Panc1 (cell line): ENCODE measurements at regions not wholly inside any gene's neighbourhood (a gene's known extent, or its start where the extent isn't known, plus 50 kb on each side); places are given as distances from the start of the nearest gene placed in this dataset.

Source experiments
- TF ChIP-seq, protein P1 (sequence below): fragments of 450-650 bp; IDR thresholded peaks from 2 replicates; pipeline ENCODE4 v1.5.1; 2017; ENCODE audit warnings: mild to moderate bottlenecking
- TF ChIP-seq, protein P2 (sequence below), 2 experiments: IDR thresholded peaks; 2 replicates each; pipeline ENCODE4 v1.6.1; 2011 to 2012; ENCODE audit warnings: low read depth in 2 of 2, control low read depth in 1 of 2, low read length in 1 of 2, mild to moderate bottlenecking in 1 of 2, moderate library complexity in 1 of 2; ENCODE audit not compliant: insufficient read depth in 1 of 2

DNA sequence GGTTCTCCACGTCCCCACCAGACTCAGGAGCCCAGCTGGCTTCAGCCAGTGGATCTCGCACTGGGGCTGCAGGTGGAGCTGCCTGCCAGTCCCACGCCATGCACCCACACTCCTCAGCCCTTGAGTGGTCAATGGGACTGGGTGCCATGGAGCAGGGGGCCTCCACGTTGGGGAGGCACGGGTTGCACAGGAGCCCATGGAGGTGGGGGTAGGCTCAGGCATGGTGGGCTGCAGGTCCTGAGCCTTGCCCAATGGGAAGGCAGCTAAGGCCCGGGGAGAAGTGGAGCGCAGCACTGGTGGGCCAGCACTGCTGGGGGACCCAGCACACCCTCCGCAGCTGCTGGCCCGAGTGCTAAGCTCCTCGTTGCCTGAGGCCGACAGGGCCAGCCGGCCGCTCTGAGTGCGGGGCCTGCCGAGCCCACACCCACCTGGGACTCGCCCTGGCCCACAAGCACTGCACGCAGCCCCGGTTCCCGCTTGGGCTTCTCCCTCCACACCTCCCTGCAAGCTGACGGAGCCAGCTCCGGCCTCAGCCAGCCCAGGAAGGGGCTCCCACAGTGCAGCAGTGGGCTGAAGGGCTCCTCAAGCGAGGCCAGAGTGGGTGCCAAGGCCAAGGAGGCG is 258.5 kb upstream of the PDGFD start:
- TF ChIP-seq, protein P1, sequence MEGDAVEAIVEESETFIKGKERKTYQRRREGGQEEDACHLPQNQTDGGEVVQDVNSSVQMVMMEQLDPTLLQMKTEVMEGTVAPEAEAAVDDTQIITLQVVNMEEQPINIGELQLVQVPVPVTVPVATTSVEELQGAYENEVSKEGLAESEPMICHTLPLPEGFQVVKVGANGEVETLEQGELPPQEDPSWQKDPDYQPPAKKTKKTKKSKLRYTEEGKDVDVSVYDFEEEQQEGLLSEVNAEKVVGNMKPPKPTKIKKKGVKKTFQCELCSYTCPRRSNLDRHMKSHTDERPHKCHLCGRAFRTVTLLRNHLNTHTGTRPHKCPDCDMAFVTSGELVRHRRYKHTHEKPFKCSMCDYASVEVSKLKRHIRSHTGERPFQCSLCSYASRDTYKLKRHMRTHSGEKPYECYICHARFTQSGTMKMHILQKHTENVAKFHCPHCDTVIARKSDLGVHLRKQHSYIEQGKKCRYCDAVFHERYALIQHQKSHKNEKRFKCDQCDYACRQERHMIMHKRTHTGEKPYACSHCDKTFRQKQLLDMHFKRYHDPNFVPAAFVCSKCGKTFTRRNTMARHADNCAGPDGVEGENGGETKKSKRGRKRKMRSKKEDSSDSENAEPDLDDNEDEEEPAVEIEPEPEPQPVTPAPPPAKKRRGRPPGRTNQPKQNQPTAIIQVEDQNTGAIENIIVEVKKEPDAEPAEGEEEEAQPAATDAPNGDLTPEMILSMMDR: no peak
- TF ChIP-seq, protein P2, sequence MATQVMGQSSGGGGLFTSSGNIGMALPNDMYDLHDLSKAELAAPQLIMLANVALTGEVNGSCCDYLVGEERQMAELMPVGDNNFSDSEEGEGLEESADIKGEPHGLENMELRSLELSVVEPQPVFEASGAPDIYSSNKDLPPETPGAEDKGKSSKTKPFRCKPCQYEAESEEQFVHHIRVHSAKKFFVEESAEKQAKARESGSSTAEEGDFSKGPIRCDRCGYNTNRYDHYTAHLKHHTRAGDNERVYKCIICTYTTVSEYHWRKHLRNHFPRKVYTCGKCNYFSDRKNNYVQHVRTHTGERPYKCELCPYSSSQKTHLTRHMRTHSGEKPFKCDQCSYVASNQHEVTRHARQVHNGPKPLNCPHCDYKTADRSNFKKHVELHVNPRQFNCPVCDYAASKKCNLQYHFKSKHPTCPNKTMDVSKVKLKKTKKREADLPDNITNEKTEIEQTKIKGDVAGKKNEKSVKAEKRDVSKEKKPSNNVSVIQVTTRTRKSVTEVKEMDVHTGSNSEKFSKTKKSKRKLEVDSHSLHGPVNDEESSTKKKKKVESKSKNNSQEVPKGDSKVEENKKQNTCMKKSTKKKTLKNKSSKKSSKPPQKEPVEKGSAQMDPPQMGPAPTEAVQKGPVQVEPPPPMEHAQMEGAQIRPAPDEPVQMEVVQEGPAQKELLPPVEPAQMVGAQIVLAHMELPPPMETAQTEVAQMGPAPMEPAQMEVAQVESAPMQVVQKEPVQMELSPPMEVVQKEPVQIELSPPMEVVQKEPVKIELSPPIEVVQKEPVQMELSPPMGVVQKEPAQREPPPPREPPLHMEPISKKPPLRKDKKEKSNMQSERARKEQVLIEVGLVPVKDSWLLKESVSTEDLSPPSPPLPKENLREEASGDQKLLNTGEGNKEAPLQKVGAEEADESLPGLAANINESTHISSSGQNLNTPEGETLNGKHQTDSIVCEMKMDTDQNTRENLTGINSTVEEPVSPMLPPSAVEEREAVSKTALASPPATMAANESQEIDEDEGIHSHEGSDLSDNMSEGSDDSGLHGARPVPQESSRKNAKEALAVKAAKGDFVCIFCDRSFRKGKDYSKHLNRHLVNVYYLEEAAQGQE (IDR thresholded peaks at IDR 0.05; ENCODE audit: insufficient read depth in 1 of 2, low read depth in 2 of 2, low read length in 1 of 2): no peak
